GM18502 (cell line): ENCODE measurements at regions not wholly inside any gene's neighbourhood (a gene's known extent, or its start where the extent isn't known, plus 50 kb on each side); places are given as distances from the start of the nearest gene placed in this dataset.

Experiments
- ATAC-seq: cut with Tn5 transposase; IDR thresholded peaks from one replicate; pipeline ENCODE4 v1.9.1; 2021; ENCODE audit warnings: mild to moderate bottlenecking; ENCODE audit not compliant: unreplicated experiment, poor library complexity

DNA sequence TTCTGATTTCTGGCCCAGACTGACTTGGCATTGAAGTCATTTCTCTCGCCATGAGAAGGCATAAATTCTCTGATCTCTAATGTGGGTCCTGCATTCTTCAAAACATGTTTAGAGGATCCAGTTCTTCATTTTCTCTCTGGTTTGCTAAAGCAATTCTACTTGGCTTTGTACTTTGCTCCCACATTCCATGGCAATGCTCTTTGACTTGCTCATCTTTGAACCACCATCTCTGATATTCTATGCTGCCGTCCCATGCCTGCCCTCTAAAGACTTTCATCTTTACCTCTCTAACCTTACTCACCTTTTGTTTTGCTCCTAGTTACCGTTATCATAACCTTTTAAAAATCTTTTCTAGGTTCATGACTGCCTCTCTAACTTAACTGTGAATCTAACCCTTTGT, 366.9 kb downstream of the KIF4B start:
- ATAC-seq, result no peak

GRCh38 chr5:155381654-155382053, 368.1 kb downstream of the KIF4B start:
- ATAC-seq, result no peak

DNA sequence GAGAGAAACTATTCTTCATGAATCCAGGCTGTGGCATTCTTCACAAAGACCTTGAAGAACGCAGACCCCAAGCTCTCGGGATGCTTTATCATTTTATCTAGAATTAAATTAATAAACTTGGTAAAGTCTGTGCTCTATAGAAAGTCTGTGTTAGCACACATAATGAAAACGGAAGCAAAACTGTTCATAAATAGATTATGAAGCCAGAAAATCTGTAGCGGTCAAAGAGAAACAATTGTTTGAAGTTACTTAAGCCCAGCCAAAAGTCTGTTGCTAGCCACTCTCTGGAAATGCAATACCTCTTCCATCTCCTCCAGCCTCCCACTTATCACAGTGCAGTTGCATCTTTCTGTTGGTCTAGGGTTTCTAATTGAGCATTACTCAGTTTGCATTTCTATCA, 375.9 kb downstream of the KIF4B start:
- peak; percentile 54 for ATAC-seq

DNA sequence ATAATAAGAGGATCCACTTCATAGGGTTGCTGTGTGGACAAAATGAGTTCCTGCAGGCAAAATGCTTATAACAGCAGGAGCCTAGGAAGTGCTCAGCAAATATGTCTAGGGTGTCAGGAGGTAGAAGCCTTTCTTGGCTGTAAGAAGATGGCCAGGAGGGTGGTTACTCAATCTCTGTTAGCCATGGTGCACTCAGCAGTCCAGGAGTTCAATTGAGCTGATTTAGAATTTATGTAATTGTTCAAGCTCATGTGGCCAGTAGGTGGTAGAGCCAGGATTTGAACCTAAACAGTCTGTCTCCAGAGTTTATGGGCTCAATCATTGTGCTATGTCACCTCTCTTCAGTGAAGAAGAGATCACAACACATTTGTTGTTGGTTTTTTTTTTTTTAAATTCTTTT, 381.2 kb downstream of the KIF4B start:
- no peak for ATAC-seq

- ATAC-seq, result no peak
Measured at GRCh38 chr5:155402927-155403640, 389.5 kb downstream of the KIF4B start.

DNA sequence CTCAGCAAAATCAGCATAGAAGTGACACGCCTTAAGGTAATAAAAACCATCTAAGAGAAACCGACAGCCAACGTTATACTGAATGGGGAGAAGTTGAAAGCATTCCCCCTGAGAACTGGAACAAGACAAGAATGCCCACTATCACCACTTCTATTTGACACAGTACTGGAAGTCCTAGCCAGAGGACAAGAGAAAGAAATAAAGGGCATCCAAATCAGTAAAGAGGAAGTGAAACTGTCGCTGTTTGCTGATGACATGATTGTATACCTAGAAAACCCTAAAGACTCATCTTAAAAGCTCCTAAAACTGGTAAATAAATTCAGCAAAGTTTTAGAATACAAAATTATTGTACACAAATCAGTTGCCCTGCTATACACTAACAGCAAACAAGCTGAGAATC, 393.3 kb downstream of the KIF4B start:
- ATAC-seq, result no peak

DNA sequence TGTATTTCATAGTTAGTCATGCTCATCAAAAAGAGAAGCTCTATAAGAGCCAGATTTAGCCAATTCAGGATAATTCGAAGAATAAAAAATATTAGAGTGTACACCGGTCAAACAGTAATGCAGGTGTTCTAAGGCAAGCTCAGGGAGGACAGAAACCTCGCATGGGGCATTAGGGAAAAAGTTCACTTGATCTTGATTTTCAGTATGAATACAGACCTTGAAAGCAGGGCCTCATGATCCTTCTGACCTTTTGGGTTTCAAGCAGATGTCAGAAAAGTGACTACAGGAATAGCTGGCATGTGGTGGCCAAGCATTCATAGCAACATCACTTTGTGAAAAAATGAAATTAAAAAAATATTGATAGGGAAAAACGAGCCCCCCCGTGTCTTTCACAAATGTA, 394.9 kb downstream of the KIF4B start:
- ATAC-seq, result no peak

DNA sequence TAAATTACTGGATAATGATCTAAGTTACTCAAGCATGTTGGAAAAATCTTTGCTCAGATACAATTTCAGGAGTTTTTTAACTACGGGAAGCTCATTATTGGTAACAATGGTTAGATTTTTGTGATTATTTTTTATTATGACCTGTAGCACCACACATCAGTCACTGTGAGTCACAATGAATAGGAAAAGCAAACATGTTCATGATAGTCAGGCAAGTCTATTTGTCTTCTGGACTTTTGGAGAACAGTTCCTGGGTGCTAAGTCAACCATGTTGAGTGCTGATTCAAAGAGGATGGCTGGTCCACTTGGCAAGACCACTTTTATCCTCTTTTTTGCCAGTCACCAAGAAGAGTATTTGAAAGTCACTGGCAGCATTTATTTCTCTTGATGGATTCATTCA, 403.2 kb downstream of the KIF4B start:
- ATAC-seq, result no peak

- no peak for ATAC-seq
Measured at GRCh38 chr5:155418960-155419579, 405.5 kb downstream of the KIF4B start.

DNA sequence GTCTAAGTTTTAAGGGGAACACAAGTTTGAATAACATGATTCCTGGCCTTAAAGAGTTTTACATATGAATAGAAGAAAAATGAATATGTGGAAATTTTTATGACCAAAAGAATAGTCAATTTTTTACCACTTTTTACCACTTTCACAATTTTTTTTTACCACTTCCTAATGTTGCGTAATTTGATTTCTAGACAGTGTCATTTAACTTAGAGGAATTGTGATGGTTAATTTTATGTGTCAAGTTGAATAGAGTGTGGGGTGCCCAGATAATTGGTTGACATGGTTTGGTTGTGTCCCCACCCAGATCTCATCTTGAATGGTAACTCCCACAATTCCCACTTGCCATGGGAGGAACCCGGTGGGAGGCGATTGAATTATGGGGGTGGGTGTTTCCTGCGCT, 416.6 kb downstream of the KIF4B start:
- ATAC-seq, result no peak

- no peak for ATAC-seq
Measured at GRCh38 chr5:155434267-155434666, 420.7 kb downstream of the KIF4B start.

DNA sequence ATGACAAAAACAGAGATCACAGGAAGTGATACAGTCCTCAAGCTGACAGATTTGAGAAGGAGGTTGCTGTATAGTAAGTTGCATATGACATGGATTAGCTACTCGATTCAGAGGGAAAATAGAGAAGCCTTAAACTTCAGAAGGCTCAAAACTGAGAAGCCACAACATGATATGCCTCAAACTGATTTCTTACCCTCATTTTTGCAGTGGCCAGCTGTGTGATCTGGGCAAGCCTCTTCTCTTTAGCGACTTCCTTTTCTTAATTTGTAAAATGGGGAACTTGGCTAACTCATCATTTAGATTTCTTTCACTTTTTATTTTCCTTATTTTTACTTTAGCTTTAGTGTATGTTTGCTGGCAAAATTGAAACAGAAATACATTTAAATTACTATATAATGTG, 421.1 kb downstream of the KIF4B start:
- ATAC-seq, result no peak

DNA sequence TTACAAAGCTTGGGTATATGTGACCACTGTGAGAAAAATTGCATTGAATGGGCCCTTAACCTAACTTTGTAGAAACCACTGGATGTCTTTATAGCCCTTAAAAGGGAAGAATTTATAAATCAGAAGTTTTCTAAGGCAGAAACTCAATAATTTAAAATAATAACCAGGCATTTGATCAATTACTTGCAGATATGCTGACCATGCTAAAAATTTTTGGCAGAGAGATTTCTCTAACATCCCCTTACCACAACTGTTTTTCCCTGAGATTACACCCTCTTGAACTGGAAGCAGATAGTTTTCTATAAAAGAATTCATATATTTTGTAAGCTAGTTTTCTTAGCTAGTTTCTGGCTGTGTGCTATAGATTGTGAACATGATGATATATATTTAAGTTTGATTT, 428.3 kb downstream of the KIF4B start:
- ATAC-seq, result no peak

- ATAC-seq, result no peak
Measured at GRCh38 chr5:155451106-155451505, 437.6 kb downstream of the KIF4B start.

GRCh38 chr5:155455791-155456514, 442.4 kb downstream of the KIF4B start:
- ATAC-seq, result no peak

DNA sequence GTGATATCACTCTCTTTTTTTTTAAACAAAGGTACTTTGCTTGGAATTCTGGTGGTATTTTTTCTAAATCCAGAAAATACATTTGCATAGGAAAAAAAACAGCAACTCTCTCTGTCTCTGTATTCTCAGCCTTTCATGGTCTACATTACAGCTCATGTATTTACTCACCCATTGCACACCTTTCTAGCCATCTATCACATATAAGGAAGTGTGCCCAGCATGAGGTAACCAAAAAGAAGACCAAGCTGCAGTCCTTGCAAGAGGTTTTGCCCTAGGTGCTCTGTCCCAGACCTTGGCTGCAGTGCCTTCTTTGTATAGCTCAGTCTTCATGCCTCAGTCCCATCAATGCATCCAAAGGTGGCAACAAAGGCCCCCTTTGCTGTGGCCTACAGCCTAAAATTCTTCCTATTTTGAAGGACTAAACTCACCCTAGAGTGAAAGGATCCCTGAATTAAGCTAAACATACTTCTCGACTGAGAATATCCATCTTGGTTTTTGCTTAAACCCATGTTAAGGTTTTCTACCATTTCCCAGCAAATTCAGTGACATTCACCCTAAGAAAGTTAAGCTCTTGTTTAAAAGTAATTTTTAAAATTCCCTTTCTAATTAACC, 446.4 kb downstream of the KIF4B start:
- no peak for ATAC-seq

GRCh38 chr5:155460501-155460931, 447.0 kb downstream of the KIF4B start:
- ATAC-seq, result no peak

- ATAC-seq, result no peak
Measured at GRCh38 chr5:155461304-155461703, 447.7 kb downstream of the KIF4B start.

- no peak for ATAC-seq
Measured at GRCh38 chr5:155466851-155467250, 453.3 kb downstream of the KIF4B start.

DNA sequence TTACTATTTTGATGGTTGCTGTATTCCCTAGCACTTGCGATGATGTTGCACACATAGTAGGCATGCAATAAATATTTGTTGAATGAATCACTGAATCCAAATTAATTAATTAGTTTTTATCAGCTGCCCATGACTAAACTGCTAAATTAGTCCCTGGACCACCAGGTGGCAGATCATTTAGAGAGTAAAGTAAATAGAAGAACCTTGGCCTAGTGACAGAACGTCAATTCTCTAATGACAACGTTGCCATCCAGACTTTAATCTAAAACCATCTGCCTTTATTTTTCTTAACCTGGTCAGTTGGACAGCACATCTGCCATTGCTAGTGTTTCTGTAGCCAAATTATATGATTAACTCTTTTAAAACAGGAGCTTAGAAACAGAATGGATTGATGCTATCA, 457.5 kb downstream of the KIF4B start:
- no peak for ATAC-seq

GRCh38 chr5:155472780-155473179, 459.2 kb downstream of the KIF4B start:
- ATAC-seq, result no peak
